Motor neuron (in vitro differentiated cells): ENCODE measurements at regions not wholly inside any gene's neighbourhood (a gene's known extent, or its start where the extent isn't known, plus 50 kb on each side); places are given as distances from the start of the nearest gene placed in this dataset.
"Not testable (repeated sequence)": the region's sequence is repeated elsewhere in the genome, so short reads cannot be mapped to it uniquely, and the experiment has no call there.

ENCODE experiments used
- ATAC-seq, 8 experiments: fragments of 200-7000 bp; cut with Tn5 transposase; replicated peaks in 6 of 8; 2 replicates each; pipeline ENCODE4 v1.8.0; 2021; ENCODE audit warnings: mild to moderate bottlenecking in 8 of 8, moderate library complexity in 8 of 8
- H3K27ac ChIP-seq, 2 donors: fragments of 250-450 bp; sonication (Bioruptor Pico); 2 replicates each; pipeline ENCODE4 v1.9.0; 2021; ENCODE audit warnings: antibody characterized with exemption in 2 of 2, mild to moderate bottlenecking in 2 of 2, moderate library complexity in 1 of 2
- H3K4me1 ChIP-seq, 2 donors: fragments of 250-450 bp; sonication (Bioruptor Pico); replicated peaks in 1 of 2; 2 replicates each; pipeline ENCODE4 v1.6.1; 2021; ENCODE audit warnings: antibody characterized with exemption in 2 of 2, mild to moderate bottlenecking in 2 of 2, moderate library complexity in 1 of 2
- H3K4me3 ChIP-seq, 5 donors: fragments of 250-450 bp; sonication (Bioruptor Pico); 2 replicates each; pipeline ENCODE4 v1.9.0; 2021; ENCODE audit warnings: antibody characterized with exemption in 5 of 5, mild to moderate bottlenecking in 5 of 5, moderate library complexity in 4 of 5
- WGBS, 10 experiments: fragments of 450-650 bp; shearing (Covaris generic); methylation state at CpG; one replicate each; pipeline ENCODE4 v1.0.0; 2022; 5-methylcytosine and 5-hydroxymethylcytosine counted together
- in situ Hi-C, 9 experiments: fragments of 400-800 bp; cut with MboI; loops; one replicate each; pipeline ENCODE4 v1.15.0; 2021; ENCODE audit warnings: low sequenced_read_pairs in 9 of 9, low pct_unique_long_range_greater_than_20kb in 2 of 9; ENCODE audit not compliant: unreplicated experiment in 9 of 9

GRCh38 chr11:56849250-56849649 lies 100.8 kb upstream of the OR9G4 start:
- Histone ChIP-seq H3K4me1 (peaks cover 20% of the 10 kb centered on the region in 2 donors), H3K27ac (no peak overlapping the region), H3K4me3 (no peak overlapping the region)
- in situ Hi-C loops, result loop anchor here (10.0 to 25.0 kb wide), 6 partner anchors 263 to 413 kb away; partner anchors contain the start of gene APLNR (in 1 of the 9)
- ATAC-seq, result no peak

GRCh38 chr11:56848141-56848809 lies 99.8 kb upstream of the OR9G4 start:
- WGBS, 10 experiments, result 20 to 81% (median 56%) methylated on average over 1 to 8 of the region's 8 CpGs
- H3K4me1 ChIP-seq, result peaks cover 20% of the 10 kb centered on the region in 2 donors
- in situ Hi-C loops, result loop anchor here (10.0 to 25.0 kb wide), 6 partner anchors 264 to 414 kb away; partner anchors contain the start of gene APLNR (in 1 of the 9)
- no peak overlapping the region for H3K4me3 ChIP-seq
- no peak overlapping the region for H3K27ac ChIP-seq
- peak in 4 of 8 experiments; percentile 39 to 85 (median 80) for ATAC-seq

GRCh38 chr11:56846631-56847576 lies 98.4 kb upstream of the OR9G4 start:
- peak in 3 of 8 experiments; percentile 44 to 57 (median 56) for ATAC-seq
- in situ Hi-C loops, result loop anchor here (10.0 to 25.0 kb wide), 6 partner anchors 265 to 415 kb away; partner anchors contain the start of gene APLNR (in 1 of the 9)
- WGBS, 10 experiments, result 30 to 90% (median 57%) methylated on average over 2 to 7 of the region's 8 CpGs

GRCh38 chr11:56845121-56845732 lies 96.7 kb upstream of the OR9G4 start:
- in situ Hi-C loops, result loop anchor here (10.0 to 25.0 kb wide), 6 partner anchors 267 to 417 kb away; partner anchors contain the start of gene APLNR (in 1 of the 9)
- no peak overlapping the region for H3K4me3 ChIP-seq
- 69 to 100% methylated on average over 1 to 2 of the region's 20 CpGs; no CpG with 5 or more reads in 8 of the 10 experiments for WGBS, 10 experiments
- ATAC-seq, result no peak
- H3K4me1 ChIP-seq, result peaks cover 20% of the 10 kb centered on the region in 2 donors
- H3K27ac ChIP-seq, result no peak overlapping the region

More at GRCh38 chr11:56846631-56847576, 98.4 kb upstream of the OR9G4 start:
- Histone ChIP-seq H3K27ac (no peak overlapping the region), H3K4me1 (peaks cover 20% of the 10 kb centered on the region in 2 donors), H3K4me3 (no peak overlapping the region)

GRCh38 chr11:56843816-56844215 lies 95.3 kb upstream of the OR9G4 start:
- ATAC-seq, result no peak
- WGBS, 10 experiments, result 0 to 92% (median 53%) methylated on average over 1 to 2 of the region's 2 CpGs; no CpG with 5 or more reads in 2 of the 10 experiments

GRCh38 chr11:56842814-56843794 lies 94.6 kb upstream of the OR9G4 start:
- Histone ChIP-seq H3K4me3 (no peak overlapping the region), H3K27ac (no peak overlapping the region), H3K4me1 (peaks cover 15 to 18% of the 10 kb centered on the region in 2 donors)
- peak in 1 of 8 experiments; percentile 24 for ATAC-seq
- in situ Hi-C loops, result loop anchor here (10.0 to 25.0 kb wide), 6 partner anchors 269 to 419 kb away; partner anchors contain the start of gene APLNR (in 1 of the 9)
- WGBS, 10 experiments, result 17 to 93% (median 65%) methylated on average over 2 to 5 of the region's 5 CpGs

More at GRCh38 chr11:56843816-56844215, 95.3 kb upstream of the OR9G4 start:
- no peak overlapping the region for H3K4me3 ChIP-seq
- peaks cover 20% of the 10 kb centered on the region in 2 donors for H3K4me1 ChIP-seq
- no peak overlapping the region for H3K27ac ChIP-seq
- in situ Hi-C loops, result loop anchor here (10.0 to 25.0 kb wide), 6 partner anchors 268 to 418 kb away; partner anchors contain the start of gene APLNR (in 1 of the 9)

- Histone ChIP-seq H3K27ac (no peak overlapping the region), H3K4me3 (no peak overlapping the region), H3K4me1 (peaks cover 0 to under 1% of the 10 kb centered on the region in 2 donors)
- WGBS, 10 experiments, result 0 to 40% (median 15%) methylated on average over 1 to 8 of the region's 8 CpGs
- ATAC-seq, result peak; percentile 40 to 73 (median 60)
- in situ Hi-C loops, result loop anchor here (10.0 to 25.0 kb wide), 6 partner anchors 271 to 421 kb away; partner anchors contain the start of gene APLNR (in 1 of the 9)
These were observed 92.8 kb upstream of the OR9G4 start for GRCh38 chr11:56841210-56841810.

GRCh38 chr11:56827357-56827756 lies 78.9 kb upstream of the OR9G4 start:
- not testable (repeated sequence) for H3K4me3 ChIP-seq

GRCh38 chr11:56819916-56820315 lies 71.4 kb upstream of the OR9G4 start:
- Histone ChIP-seq H3K4me3 (no peak overlapping the region), H3K27ac (no peak overlapping the region), H3K4me1 (no peaks in the 10 kb centered on the region)
- no peak for ATAC-seq
- WGBS, 10 experiments, result 0 to 86% (median 27%) methylated on average over 1 to 2 of the region's 2 CpGs; no CpG with 5 or more reads in 4 of the 10 experiments
- in situ Hi-C loops, result no loop called here

More at GRCh38 chr11:56827357-56827756, 78.9 kb upstream of the OR9G4 start:
- not testable (repeated sequence) for H3K27ac ChIP-seq, ATAC-seq, H3K4me1 ChIP-seq
- in situ Hi-C loops, result loop anchor here in 4 of 9 experiments (25.0 kb wide), 3 partner anchors 285 to 435 kb away; partner anchors contain the start of gene APLNR (in 1 of the 4)
- 0 to 96% (median 50%) methylated on average over 1 to 5 of the region's 5 CpGs; no CpG with 5 or more reads in 1 of the 10 experiments for WGBS, 10 experiments

GRCh38 chr11:56817661-56818060 lies 69.2 kb upstream of the OR9G4 start:
- in situ Hi-C loops, result no loop called here
- no peaks in the 10 kb centered on the region for H3K4me1 ChIP-seq
- no peak overlapping the region for H3K27ac ChIP-seq
- H3K4me3 ChIP-seq, result no peak overlapping the region
- no peak for ATAC-seq
- 0 to 84% (median 57%) methylated on average over 1 to 3 of the region's 3 CpGs; no CpG with 5 or more reads in 5 of the 10 experiments for WGBS, 10 experiments

GRCh38 chr11:56816259-56816658 lies 67.8 kb upstream of the OR9G4 start:
- in situ Hi-C loops, result no loop called here
- H3K4me3 ChIP-seq, result no peak overlapping the region
- H3K27ac ChIP-seq, result no peak overlapping the region
- no peak for ATAC-seq
- no peaks in the 10 kb centered on the region for H3K4me1 ChIP-seq
- 0 to 100% (median 87%) methylated on average over 2 of the region's 2 CpGs; no CpG with 5 or more reads in 4 of the 10 experiments for WGBS, 10 experiments
